ENCODE measurements at regions not wholly inside any gene's neighbourhood (a gene's known extent, or its start where the extent isn't known, plus 50 kb on each side); places are given as distances from the start of the nearest gene placed in this dataset.
"Not testable (repeated sequence)": the region's sequence is repeated elsewhere in the genome, so short reads cannot be mapped to it uniquely, and the experiment has no call there.

DNA sequence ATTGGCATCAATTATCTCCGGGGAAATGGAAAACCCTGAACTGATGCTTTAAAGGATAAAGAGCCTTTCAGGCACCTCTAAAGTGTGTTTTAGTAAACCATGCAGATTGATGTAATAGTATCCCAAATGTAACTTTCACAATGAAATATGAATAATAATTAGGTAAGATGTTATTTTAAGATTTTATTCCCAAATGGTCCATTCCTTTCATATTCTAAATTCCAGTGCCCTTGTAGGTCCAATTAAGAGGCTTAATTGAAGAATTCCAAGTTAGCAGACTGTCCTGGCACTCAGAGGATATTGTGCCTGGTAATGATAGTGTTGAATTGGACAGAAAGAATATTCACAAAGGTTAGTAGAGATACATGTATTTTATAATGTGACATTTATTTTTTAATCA lies 352.5 kb upstream of the NUDT12 start:
- DNase-seq = no peak

DNA sequence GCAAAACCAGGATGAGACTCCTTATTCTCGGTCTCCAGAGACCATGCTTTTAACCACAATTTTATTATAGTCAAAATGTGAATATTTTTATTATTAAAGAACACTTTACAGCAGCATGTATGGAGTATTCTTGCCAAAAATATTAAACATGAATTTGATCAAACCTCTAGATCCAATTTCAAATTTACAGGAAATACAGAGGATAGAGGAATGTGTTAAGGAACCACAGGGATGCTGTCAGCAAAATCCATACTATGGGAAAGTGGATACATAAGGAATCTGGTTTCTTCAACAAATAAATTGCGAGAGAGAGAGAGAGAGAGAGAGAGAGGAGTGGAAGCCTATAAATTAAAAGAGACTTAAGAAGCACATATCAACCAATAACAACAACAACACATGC lies 348.2 kb upstream of the NUDT12 start:
- no peak for DNase-seq

DNA sequence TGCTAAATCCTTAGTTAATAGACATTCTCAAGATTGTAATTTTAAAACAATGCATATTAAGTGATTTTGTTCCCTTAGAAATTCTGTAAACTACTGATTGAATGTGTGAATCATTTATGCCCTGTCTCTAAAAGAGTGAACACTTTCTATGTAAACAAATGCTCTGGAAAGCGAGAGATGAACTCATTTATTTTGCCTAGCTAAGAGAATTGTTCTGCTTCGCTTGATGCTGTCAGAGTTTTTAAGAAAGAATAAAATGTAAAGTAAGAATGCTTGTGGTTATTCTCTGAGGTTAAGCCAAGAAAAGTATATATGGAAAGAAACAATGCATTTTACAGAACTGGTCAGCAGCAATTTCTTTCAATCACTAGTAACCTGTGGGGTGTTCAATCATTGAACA lies 347.4 kb upstream of the NUDT12 start:
- DNase-seq = no peak

DNA sequence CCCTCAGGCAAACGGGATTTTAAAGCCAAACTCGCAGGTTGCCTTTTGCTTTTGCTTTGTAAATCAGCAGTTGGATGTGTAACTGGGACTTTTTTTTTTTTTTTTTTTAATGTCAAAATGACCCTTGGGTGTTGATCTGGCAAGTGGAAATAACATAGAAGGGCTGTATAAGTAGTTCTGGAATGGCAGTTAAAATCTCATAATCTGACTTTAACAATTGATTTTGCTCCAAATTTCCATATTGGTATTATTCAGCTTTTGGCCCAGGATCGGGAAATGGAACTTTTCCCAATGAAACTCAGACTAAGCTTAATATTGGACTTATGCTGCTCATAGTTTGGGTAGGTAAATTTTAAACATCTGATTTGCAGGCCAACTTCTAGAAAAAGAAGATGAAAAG lies 346.8 kb upstream of the NUDT12 start:
- DNase-seq = no peak

DNA sequence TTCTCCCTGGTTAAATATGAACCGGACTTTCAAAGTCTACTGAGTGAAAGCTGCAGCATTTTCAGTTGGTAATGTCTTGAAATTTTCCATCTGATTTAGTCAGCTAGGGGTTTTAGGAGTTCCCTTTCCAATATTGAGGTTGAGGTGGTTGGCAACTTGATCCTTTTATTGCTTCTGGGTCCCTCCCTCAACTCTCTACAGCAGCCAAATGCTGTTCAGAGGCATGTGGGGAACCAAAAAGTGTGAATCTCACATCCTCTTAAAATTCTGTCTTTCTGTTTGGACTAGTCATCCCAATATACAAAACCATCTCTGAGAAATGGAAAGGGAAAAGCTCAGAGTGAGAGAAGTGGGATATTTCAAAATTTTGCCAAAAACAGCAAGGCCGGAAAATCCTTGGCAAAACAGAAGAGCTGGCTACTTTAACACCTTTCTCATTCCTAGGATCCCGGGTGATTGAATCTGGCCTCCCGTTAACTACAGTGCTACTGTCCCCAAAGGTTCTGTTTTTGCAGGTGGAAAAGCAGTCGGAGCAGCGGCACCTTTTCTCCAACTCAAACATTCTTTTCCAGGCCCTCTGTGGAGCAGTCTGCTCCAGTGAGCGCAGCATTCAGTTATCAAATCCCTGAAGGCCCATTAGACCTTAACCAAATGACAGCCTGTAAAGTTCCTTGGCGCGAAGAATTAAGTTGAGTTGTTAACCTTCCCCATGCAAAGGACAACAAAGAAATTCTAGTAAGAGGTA lies 345.9 kb upstream of the NUDT12 start:
- DNase-seq = no peak

DNA sequence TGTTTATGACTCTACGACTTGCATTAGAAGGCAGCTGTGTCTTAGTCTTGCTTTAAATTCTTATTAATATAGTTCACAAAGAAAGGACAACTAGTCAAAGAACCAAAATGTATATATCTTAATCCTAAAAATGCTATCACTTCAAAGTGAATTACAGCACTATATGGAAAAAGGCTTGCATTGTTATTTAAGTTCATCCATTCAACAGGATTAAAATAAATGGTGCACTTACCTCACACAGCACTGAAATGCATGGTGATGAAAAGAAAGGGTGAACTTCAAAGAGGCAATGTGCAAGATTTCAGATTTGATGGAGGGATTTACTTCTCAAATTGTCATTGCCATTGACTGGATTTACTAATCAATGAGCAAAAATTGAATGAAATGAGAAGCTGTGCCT lies 344.4 kb upstream of the NUDT12 start:
- DNase-seq = no peak

GRCh38 chr5:103904651-103905050 lies 342.1 kb upstream of the NUDT12 start:
- no peak for DNase-seq

- no peak for DNase-seq
These were observed 340.3 kb upstream of the NUDT12 start for GRCh38 chr5:103902893-103903292.

DNA sequence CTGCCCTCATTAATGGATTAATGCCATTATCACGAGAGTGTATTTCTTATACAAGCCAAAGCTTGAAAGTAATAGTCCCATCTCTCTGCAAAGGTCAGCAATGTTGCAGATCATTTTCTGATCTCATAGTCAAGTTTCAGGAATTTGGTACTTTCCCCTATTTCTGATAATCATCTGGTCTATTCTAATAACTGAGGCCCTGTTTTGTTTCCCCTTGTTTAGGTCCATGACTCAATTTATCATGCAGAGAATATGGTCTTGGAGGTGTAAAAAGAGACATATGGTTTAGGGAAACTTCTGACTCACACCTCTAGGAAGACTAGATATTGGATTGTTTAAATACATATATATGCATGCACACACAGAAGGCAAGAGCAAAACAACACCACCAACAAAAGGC lies 339.3 kb upstream of the NUDT12 start:
- no peak for DNase-seq

- no peak for DNase-seq
These were observed 334.0 kb upstream of the NUDT12 start for GRCh38 chr5:103896593-103896992.

- no peak for DNase-seq
These were observed 333.1 kb upstream of the NUDT12 start for GRCh38 chr5:103895738-103896137.

- DNase-seq = no peak
These were observed 332.3 kb upstream of the NUDT12 start for GRCh38 chr5:103894882-103895281.

- no peak for DNase-seq
These were observed 328.6 kb upstream of the NUDT12 start for GRCh38 chr5:103891151-103891550.

- no peak for DNase-seq
These were observed 327.7 kb upstream of the NUDT12 start for GRCh38 chr5:103890313-103890712.

DNA sequence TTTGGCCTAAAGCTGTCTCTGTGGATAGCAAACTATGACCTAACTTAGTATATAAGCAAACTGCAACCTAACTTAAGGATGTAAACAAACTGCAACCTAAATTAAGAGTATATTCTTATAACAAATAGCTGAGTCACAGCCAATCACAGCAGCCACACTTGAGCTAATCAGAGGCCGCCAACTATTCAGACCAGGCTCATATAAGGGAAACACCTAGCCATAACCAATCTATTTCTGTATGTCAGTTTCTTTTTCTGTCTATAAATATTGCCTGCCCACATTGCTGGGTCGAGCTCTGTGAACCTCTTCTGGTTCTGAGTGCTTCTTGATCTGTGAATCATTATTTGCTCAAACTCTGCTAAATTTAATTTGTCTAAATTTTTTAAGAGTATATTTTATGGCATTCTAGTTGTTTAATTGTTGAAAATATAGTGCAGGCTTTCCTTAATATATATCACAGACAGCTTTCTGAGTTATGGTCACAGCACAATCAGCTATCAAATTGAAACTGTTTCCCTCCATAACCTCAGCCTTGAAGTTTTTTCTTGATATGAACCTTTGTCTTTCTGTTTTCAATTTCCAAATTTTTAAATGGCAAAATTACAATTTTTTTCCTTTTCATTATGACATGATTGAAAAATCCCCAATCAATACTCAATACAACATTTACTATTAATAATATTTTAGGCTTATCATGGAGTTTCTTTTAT lies 327.1 kb upstream of the NUDT12 start:
- no peak for DNase-seq

- DNase-seq = no peak
These were observed 324.2 kb upstream of the NUDT12 start for GRCh38 chr5:103886826-103887225.

- DNase-seq = no peak
These were observed 320.6 kb upstream of the NUDT12 start for GRCh38 chr5:103883143-103883542.

- DNase-seq = no peak
These were observed 319.0 kb upstream of the NUDT12 start for GRCh38 chr5:103881560-103881959.

GRCh38 chr5:103867857-103868598 lies 305.4 kb upstream of the NUDT12 start:
- no peak for DNase-seq

DNA sequence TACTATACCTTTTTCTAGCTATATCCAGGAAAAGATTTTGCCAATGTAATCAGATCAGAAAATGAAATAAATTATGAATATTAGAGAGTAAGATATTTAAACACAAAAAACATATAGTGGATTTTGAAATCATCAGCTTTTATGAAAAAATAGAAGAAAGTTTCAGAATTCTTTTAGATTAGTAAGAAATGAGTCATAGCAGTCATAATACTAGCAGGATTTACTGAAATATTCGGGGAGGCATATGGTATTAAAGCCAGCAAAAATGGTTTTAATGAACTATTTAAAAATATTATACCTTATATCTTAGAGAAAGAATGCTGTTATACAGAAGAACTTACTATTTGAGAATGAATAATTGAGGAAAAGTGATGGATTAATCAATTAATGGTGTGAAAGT lies 303.6 kb upstream of the NUDT12 start:
- DNase-seq = no peak

DNA sequence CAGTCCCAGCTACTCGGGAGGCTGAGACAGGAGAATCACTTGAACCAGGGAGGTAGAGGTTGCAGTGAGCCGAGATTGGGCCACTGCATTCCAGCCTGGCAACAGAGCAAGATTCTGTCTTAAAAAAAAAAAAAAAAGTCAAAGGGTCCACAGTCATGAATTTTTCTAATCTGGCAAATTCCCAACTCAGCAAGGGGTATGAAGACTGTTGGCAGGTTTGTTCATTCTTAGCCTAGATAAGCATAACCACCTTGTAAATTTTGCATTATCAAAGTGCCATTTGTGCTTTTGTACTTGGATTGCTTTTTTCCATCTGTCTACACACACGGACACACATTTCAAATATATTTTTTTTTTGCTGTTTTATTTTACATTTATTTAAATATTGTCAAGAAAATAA lies 299.8 kb upstream of the NUDT12 start:
- no peak for DNase-seq

GRCh38 chr5:103860327-103860726 lies 297.7 kb upstream of the NUDT12 start:
- no peak for DNase-seq

GRCh38 chr5:103858367-103858766 lies 295.8 kb upstream of the NUDT12 start:
- DNase-seq = not testable (repeated sequence)

GRCh38 chr5:103851091-103851490 lies 288.5 kb upstream of the NUDT12 start:
- DNase-seq = no peak

Data from activated gamma-delta T cell (primary cell).